ENCODE measurements at regions not wholly inside any gene's neighbourhood (a gene's known extent, or its start where the extent isn't known, plus 50 kb on each side); places are given as distances from the start of the nearest gene placed in this dataset.

GRCh38 chr5:128626536-128627090, 88.6 kb upstream of the FBN2 start:
- Mint-ChIP-seq H3K9me3 (ENCODE audit: unreplicated experiment) (peaks cover 3% of the 10 kb centered on the region), H3K4me3 (ENCODE audit: unreplicated experiment) (no peak overlapping the region), H3K4me1 (ENCODE audit: low read depth, unreplicated experiment) (peaks cover 8% of the 10 kb centered on the region), H3K36me3 (ENCODE audit: low read depth, unreplicated experiment) (no peaks in the 10 kb centered on the region), H3K27ac (ENCODE audit: unreplicated experiment) (no peak overlapping the region), H3K27me3 (ENCODE audit: low read depth, unreplicated experiment) (no peaks in the 10 kb centered on the region)
- Histone ChIP-seq H3K9me3 (ENCODE audit: insufficient read depth, low read depth, low read length) (no peaks in the 10 kb centered on the region), H4K20me1 (ENCODE audit: insufficient read depth, low read length) (no peaks in the 10 kb centered on the region), H3K4me3 (ENCODE audit: insufficient read depth, low read depth, low read length) (no peak overlapping the region), H3K79me2 (ENCODE audit: insufficient read depth, low read length) (no peaks in the 10 kb centered on the region), H3K27me3 (ENCODE audit: insufficient read depth, low read length) (no peaks in the 10 kb centered on the region), H3K36me3 (ENCODE audit: insufficient read depth, low read length) (no peaks in the 10 kb centered on the region), H2AFZ (ENCODE audit: low read depth, low read length) (no peak overlapping the region), H3K4me2 (ENCODE audit: low read length) (no peak overlapping the region), H3K4me1 (ENCODE audit: insufficient read depth, low read length) (no peaks in the 10 kb centered on the region), H3K27ac (ENCODE audit: low read depth, low read length) (no peak overlapping the region), H3K9ac (ENCODE audit: low read length) (no peak overlapping the region)
- no peak for DNase-seq (ENCODE audit: low read depth)
- FAIRE-seq = no peak
- TF ChIP-seq, protein P1, sequence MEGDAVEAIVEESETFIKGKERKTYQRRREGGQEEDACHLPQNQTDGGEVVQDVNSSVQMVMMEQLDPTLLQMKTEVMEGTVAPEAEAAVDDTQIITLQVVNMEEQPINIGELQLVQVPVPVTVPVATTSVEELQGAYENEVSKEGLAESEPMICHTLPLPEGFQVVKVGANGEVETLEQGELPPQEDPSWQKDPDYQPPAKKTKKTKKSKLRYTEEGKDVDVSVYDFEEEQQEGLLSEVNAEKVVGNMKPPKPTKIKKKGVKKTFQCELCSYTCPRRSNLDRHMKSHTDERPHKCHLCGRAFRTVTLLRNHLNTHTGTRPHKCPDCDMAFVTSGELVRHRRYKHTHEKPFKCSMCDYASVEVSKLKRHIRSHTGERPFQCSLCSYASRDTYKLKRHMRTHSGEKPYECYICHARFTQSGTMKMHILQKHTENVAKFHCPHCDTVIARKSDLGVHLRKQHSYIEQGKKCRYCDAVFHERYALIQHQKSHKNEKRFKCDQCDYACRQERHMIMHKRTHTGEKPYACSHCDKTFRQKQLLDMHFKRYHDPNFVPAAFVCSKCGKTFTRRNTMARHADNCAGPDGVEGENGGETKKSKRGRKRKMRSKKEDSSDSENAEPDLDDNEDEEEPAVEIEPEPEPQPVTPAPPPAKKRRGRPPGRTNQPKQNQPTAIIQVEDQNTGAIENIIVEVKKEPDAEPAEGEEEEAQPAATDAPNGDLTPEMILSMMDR (IDR thresholded peaks at IDR 0.05; ENCODE audit: insufficient read depth, low read depth, low read length) = no peak
- TF ChIP-seq EZH2 (IDR thresholded peaks at IDR 0.05; ENCODE audit: insufficient read depth, low read length) = no peak

GRCh38 chr5:128627939-128628338, 89.9 kb upstream of the FBN2 start:
- Mint-ChIP-seq H3K4me1 (ENCODE audit: low read depth, unreplicated experiment) (peaks cover 15% of the 10 kb centered on the region), H3K9me3 (ENCODE audit: unreplicated experiment) (peaks cover 5% of the 10 kb centered on the region)
- no peaks in the 10 kb centered on the region for H3K27me3 ChIP-seq (ENCODE audit: insufficient read depth, low read length)

GRCh38 chr5:128629157-128629556, 91.1 kb upstream of the FBN2 start:
- H4K20me1 ChIP-seq (ENCODE audit: insufficient read depth, low read length) = no peaks in the 10 kb centered on the region
- no peaks in the 10 kb centered on the region for H3K79me2 ChIP-seq (ENCODE audit: insufficient read depth, low read length)
- H3K27me3 Mint-ChIP-seq (ENCODE audit: low read depth, unreplicated experiment) = no peaks in the 10 kb centered on the region
- H3K36me3 Mint-ChIP-seq (ENCODE audit: low read depth, unreplicated experiment) = no peaks in the 10 kb centered on the region
- no peak overlapping the region for H2AFZ ChIP-seq (ENCODE audit: low read depth, low read length)
- no peaks in the 10 kb centered on the region for H3K36me3 ChIP-seq (ENCODE audit: insufficient read depth, low read length)
- H3K27ac Mint-ChIP-seq (ENCODE audit: unreplicated experiment) = no peak overlapping the region
- no peak overlapping the region for H3K27ac ChIP-seq (ENCODE audit: low read depth, low read length)
- H3K4me1 ChIP-seq (ENCODE audit: insufficient read depth, low read length) = no peaks in the 10 kb centered on the region
- H3K4me1 Mint-ChIP-seq (ENCODE audit: low read depth, unreplicated experiment) = peaks cover 15% of the 10 kb centered on the region
- no peak overlapping the region for H3K4me3 ChIP-seq (ENCODE audit: insufficient read depth, low read depth, low read length)
- H3K9me3 Mint-ChIP-seq (ENCODE audit: unreplicated experiment) = peaks cover 5% of the 10 kb centered on the region
- no peaks in the 10 kb centered on the region for H3K9me3 ChIP-seq (ENCODE audit: insufficient read depth, low read depth, low read length)
- FAIRE-seq = no peak
- no peak for DNase-seq (ENCODE audit: low read depth)
- H3K4me3 Mint-ChIP-seq (ENCODE audit: unreplicated experiment) = no peak overlapping the region
- H3K27me3 ChIP-seq (ENCODE audit: insufficient read depth, low read length) = no peaks in the 10 kb centered on the region
- H3K9ac ChIP-seq (ENCODE audit: low read length) = no peak overlapping the region
- no peak for TF ChIP-seq EZH2 (IDR thresholded peaks at IDR 0.05; ENCODE audit: insufficient read depth, low read length)
- TF ChIP-seq, protein P1 (IDR thresholded peaks at IDR 0.05; ENCODE audit: insufficient read depth, low read depth, low read length) = no peak
- no peak overlapping the region for H3K4me2 ChIP-seq (ENCODE audit: low read length)

More at GRCh38 chr5:128627939-128628338, 89.9 kb upstream of the FBN2 start:
- Histone ChIP-seq H2AFZ (ENCODE audit: low read depth, low read length) (no peak overlapping the region), H3K27ac (ENCODE audit: low read depth, low read length) (no peak overlapping the region), H3K9ac (ENCODE audit: low read length) (no peak overlapping the region), H3K4me2 (ENCODE audit: low read length) (no peak overlapping the region), H4K20me1 (ENCODE audit: insufficient read depth, low read length) (no peaks in the 10 kb centered on the region), H3K4me3 (ENCODE audit: insufficient read depth, low read depth, low read length) (no peak overlapping the region), H3K79me2 (ENCODE audit: insufficient read depth, low read length) (no peaks in the 10 kb centered on the region), H3K36me3 (ENCODE audit: insufficient read depth, low read length) (no peaks in the 10 kb centered on the region), H3K4me1 (ENCODE audit: insufficient read depth, low read length) (no peaks in the 10 kb centered on the region), H3K9me3 (ENCODE audit: insufficient read depth, low read depth, low read length) (no peaks in the 10 kb centered on the region)
- Mint-ChIP-seq H3K4me3 (ENCODE audit: unreplicated experiment) (no peak overlapping the region), H3K27ac (ENCODE audit: unreplicated experiment) (no peak overlapping the region), H3K27me3 (ENCODE audit: low read depth, unreplicated experiment) (no peaks in the 10 kb centered on the region), H3K36me3 (ENCODE audit: low read depth, unreplicated experiment) (no peaks in the 10 kb centered on the region)
- DNase-seq (ENCODE audit: low read depth) = no peak
- no peak for FAIRE-seq
- no peak for TF ChIP-seq EZH2 (IDR thresholded peaks at IDR 0.05; ENCODE audit: insufficient read depth, low read length)
- TF ChIP-seq, protein P1 (IDR thresholded peaks at IDR 0.05; ENCODE audit: insufficient read depth, low read depth, low read length) = no peak
